ENCODE measurements at regions not wholly inside any gene's neighbourhood (a gene's known extent, or its start where the extent isn't known, plus 50 kb on each side); places are given as distances from the start of the nearest gene placed in this dataset.

DNA sequence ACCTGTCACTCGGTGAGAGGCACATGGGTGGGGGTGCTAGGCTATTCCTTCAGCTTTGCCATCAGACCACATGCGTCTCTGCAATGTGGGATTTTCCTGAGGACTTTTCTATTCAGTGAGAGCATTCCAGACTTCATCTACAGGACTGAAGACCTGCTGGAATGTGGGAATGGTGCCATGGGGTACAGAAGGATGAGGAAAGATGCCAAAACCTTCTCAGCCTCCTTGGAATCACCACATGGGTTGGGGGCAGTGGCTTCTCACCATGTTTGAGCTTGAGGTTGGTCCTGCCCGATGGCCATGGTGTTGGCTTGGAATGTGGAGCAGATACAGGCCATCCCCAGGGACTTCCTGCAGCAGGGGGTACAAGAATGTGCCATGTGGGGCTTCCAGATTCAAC is 80.9 kb upstream of the KLF13 start:
- DNase-seq: no peak

DNA sequence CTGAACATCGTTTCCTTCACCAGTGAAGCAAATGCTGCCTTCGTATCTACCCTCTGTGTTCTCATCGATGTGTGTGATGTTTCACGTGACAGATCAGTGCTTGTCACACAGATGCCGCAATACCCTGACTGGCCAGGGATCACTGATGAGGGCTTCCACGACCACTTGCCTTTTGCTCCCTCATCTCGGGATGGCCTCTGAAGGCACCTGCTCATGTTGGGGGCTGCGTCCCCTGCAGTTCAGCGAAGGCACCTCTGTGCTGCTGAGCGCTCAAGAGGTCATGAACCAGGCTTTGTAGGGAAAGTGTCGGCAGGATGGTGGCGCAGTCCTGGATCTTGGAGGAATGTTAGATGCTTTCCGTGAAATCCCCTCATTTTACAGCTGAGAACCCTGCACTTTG is 79.2 kb upstream of the KLF13 start:
- no peak for DNase-seq

DNA sequence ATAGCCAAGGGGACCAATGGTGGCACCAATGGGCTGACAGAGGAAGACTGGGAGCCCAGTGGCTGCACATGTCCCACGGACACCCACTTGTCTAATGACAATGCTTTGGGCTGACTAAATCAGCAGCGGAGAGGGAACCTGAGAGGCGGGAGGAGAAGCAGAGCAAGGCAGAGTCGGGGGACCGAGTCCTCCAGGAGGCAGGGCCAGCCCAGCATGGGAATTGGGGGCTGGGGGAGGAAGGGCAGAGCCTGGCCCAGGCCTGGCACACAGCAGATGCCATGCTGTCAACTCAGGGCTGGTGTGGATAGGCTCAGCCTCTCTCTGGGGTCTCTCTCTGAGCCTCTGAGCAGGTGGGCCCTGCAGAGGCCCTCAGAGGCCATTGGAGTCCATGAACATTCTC is 78.4 kb upstream of the KLF13 start:
- DNase-seq: no peak

DNA sequence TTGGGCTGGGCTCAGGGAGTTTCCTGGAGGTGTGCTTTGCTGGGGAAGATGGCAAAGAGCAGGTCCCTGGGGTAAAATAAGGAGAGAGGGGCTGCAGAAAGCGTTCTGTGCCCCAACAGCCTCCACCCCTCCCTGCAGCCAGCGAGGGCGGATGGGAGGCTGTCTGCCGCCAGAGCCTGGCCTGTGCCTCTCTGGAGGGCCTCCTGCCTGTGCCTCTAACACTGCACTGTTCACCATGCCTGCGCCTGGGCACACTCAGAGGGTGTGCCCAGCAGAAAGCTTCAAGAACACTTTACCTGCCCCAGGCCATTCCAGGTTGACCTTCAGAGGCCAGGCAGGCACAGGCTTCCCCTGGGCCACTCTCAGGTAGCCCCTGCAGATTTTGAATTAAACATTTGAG is 77.7 kb upstream of the KLF13 start:
- no peak for DNase-seq

DNA sequence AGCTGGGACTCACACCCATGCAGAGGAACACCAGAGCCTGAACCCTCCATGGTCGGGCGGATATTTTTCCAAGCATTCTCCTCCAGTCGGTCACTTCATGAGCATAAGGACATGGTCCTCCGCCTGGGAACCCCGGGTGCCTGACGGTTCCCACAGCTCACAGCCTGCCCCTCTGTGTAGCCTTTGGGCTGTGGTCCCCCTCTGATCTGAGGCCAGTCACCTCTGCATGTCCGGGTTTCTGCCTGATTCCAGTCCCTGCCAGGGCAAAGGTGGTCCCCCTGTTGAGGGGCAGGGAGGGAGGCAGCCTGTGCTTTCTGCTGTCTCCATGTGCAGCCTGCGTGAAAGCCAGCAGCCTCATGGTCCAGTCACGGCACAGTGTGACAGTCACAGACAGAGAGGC is 76.6 kb upstream of the KLF13 start:
- no peak for DNase-seq

DNA sequence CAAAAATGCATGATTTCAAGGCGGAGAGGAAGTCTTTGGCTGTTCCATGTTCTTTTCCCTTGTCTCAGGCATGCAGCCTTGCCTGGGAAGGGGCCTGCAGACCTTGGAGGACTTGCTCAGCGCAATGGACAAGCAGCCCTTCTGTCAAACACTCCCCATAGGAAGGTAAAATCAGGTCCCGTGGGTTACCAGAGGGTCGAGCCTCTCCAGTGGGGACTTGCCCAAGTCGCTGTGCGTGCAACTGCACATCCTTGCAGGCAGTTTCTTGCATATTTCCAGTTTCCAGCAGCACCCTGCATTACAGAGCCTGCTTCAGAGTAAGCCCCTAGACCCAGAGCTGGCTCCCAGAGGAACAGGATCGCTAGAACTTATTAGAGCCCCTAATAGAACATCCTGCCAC is 75.5 kb upstream of the KLF13 start:
- DNase-seq: no peak

DNA sequence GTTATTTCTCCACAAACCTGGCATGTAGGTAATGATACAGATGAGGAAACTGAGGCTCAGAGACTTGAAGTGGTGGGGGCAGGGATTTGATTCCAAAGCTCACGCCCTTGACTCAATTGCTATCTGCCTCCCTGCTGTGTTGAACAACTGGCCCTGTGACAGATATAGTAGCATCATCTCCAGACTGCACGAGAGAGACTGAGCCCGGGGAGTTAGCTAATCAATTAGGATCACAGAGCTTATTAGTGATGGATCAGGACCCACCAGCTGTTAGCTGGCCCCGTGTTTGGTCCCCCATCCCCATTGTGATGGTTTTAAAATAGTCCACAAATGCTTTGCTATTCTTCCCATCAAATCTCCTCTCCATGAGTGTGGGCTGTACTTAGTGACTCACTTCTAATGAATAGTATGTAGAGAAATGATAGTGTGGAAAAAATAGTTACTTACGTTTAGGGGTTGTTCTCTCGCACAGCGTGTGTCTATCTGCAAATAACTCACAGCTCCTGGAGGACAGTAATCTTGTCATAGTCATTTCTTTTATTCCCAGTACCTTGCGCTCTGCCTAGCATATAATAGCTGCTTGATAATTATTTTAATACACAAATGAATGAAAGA is 74.4 kb upstream of the KLF13 start:
- no peak for DNase-seq

DNA sequence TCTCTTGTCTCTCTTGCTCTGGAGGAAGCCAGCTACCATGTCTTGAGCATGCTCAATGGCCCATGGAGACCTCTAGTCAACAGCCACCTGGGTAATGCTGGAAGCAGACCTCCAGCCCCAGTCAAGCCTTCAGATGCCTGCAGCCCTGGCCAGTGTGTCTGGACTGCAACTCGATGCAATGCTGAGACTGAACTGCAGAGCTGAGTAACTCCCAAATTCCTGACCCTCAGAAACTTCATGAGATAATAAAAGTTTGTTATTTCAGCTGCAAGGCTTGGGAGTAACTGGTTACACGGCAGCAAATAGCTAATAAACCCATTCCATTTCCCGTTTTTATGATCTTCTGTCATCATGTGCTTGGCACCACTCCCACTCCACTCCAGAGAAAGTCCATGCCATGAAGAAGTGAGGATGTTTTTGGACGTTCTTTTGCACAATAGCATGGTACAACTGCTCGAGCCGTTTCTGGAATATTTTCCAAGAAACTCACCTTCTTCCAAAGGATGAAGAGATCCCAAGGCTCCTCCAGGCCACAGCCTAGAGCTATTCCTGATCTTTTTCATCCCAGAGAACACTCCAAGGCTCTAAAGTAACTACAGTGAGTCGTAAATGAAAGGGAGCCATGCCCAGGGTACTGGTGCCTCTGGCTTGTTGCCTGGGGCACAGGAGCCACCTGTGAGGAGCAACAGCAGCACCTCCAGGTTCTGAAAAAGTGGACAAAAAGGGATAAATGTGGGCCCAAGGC is 72.0 kb upstream of the KLF13 start:
- DNase-seq: no peak

DNA sequence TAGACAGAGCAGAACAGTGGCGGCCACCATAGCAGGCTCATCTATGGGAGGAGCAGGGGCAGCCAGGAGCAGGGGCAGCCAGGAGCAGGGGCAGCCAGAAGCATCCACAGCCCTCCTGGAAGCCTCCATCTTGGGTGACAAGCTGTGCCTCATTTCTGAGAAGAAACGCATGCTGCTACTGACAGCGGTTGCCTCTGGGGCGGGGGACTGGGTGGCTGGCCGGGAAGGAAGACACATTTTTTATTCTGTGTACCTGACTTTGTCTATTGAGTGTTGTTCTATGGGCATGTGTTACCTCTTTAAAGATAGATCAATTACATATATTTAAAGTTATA is 71.5 kb upstream of the KLF13 start:
- DNase-seq: no peak

DNA sequence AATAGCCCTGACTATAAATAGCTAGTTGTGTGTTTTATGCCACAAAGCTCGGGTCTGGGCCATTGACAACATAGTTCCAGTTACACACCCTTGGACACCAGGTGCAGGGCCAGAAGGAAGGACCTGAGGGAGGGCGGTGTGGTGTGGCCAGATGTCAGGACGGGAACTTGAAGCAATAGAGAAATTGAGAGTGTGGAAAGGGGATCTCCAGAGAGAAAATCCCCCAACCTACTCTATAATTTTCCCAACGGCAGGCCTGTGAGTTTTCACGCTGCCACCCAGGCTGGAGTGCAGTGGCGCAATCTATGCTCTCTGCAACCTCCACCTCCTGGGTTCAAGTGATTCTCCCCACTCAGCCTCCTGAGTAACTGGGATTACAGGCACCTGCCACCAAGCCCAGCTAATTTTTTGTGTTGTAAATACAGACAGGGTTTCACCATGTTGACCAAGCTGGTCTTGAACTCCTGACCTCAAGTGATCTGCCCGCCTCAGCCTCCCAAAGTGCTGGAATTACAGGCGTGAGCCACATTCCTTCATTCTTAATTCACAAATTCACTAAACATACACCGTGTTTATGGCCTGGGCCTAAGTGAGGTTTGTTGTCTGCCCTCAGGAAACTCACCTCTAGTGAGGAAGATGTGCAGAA is 70.8 kb upstream of the KLF13 start:
- DNase-seq: no peak

DNA sequence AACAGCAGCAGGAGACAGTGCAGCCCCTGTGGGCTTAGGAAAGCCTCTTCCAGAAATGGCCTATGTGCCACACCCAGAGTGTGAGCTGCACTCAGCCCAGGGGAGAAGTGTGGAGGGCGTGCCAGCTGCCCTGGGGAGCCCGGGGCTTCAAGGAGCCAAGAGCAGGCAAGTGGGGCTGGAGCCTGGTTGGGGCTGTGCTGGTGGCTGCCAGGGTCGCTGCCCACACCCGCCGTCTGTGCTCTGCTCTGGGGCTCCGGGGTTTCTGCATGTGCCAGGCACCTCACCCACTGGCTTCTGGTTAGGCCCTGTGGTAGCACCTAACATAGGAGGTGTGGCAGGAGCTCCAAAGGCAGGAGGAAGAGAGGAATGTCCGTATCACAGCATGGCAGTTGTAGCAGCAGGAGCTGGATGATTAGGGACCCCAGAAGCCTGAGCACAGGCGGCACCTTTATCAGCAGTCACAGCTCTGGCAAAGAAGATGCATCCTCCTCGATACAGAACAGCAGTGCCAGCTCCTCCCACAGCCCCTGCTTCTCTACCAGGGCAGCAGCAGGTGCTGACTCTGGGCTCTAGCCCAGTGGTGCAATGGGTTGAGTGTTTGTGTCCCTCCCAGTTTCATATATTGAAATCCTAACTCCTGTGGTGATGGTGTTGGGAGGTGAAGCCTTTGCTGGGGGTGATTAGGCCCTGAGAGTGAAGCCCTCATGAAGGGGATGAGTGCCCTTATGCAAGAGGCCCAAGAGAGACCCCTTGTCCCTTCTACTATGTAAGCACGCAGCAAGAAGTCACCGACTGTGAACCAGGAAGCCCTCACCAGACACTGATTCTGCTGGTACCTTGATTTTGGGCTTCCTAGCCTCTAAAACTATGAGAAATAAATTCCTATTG is 70.0 kb upstream of the KLF13 start:
- DNase-seq: no peak

DNA sequence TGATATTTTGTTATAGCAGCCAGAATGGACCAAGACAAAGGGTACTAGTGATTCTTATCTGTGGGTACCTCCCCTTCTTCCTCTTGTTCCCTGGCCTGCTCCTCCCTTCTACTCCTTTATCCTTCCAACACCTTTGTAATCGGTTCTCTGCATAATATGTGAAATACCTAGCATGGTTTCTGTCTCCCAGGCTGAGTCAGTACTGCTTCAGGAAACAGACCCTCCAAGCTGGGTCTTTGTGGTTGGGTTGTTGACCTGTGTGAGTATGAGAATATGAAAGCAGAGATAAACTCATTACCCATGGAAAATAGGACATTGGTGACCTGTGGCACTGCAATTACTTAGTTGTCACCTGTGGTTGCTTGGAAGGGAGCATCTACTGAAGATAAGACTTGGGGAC is 69.3 kb upstream of the KLF13 start:
- no peak for DNase-seq

DNA sequence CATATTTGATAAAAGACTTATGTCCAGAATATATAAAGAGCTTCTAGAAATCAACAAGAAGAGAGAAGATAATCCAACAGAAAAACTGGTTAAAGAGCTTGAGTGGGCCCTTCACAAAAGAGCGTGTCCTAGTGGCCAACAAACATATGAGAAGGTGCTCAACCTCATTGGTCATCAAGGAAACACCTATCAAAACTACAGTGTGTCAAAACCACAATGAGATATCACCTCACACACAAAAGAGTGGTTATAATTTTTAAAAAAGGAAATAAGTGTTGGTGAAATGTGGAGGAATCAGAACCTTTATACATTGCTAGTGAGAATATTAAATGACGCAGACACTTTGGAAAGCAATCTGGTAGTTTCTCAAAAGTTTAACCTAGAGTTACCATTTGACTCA is 68.4 kb upstream of the KLF13 start:
- no peak for DNase-seq

DNA sequence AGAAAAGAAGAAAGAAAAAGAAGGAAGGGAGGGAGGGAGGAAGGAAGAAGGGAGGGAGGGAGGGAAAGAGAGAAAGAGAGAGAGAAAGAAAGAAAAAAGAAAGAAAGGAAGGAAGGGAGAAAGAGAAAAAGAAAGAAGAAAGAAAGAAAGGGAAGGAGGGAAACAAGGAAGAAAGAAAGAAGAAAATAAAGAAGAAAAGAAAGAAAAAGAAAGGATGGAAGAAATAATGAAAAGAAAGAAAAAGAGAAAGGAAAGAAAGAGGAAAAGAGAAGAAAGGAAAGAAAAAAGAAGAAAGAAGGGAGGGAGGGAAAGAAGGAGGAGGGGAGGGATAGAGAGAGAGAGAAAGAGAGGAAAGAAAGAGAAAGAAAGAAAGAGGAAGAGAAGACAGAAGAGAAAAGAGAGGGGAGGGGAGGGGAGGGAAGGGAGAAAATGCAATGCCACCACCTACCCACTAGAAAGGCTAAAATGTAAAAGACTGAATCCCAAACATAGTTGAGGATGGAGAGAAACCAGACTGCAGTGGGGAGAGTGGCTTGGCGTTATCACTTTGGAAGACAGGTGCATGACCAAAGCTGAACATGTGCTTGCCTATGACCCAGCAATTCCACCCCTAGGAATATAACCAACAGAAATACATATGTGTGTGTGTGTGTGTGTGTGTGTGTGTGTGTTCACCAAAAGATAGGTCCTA is 66.9 kb upstream of the KLF13 start:
- no peak for DNase-seq

DNA sequence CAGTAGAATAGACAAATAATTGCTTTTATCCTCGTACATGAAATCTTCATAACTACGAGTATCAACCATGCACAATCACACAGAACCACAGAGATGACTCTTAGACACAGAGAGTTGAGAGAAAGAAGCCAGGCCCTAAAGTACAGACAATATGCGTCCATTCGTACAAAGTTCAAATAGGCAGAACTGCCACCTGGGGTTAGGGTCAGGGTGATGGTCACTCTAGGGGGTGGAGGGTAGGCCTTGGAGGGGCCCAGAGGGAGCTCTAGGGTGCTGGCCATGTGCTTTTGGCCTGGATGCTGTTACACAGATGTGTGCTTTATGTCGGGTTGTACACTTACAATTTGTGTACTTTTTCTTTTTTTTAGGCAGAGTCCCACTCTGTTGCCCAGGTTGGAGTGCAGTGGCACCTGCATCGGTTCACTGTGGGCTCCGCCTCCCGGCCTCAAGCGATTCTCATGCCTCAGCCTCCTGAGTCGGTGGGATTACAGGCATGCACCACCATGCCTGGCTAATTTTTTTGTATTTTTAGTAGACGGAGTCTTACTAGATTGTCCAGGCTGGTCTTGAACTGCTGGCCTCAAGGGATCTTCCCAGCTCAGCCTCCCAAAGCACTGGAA is 65.9 kb upstream of the KLF13 start:
- DNase-seq: no peak

DNA sequence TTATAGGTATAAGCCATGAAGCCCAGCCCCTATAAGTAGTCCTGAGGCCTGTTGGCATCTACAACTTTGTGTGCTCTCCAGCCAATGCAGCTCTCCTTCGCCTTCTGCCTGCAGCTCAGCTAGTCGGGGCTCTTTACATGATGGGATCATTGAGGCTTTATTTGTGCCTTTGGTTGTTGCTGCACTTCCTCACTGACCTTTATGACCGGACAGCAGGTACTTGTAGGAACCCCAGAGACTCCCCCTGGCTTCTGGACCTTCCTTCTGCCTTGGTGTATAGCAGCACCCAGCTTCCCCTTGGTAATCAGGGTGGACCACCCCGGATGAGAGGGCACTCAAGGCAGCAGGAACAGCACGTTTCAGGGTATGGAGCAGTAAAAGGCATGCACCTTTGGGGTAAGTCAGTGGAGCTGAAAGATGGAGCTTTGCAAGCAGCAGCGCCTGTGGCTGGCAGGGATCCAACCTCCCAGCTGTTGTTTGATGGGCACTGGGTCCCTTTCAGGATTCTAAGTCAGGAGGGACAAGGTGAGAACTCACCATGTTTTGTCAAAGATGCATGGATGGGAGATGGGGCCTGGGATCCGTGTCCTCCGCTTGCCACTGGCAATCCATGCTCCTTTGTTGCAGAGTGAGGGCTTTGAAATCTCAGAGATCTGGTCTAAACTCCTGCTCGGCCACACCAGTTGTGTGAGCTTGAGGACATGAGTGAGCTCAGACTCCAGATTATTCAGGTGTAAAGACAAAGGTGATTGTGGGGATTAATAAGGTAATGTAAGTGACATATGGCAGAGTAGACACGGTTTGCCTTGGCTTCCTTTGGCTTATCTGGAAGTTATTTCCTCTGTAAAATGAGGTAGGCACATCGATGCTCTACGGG is 65.1 kb upstream of the KLF13 start:
- no peak for DNase-seq

DNA sequence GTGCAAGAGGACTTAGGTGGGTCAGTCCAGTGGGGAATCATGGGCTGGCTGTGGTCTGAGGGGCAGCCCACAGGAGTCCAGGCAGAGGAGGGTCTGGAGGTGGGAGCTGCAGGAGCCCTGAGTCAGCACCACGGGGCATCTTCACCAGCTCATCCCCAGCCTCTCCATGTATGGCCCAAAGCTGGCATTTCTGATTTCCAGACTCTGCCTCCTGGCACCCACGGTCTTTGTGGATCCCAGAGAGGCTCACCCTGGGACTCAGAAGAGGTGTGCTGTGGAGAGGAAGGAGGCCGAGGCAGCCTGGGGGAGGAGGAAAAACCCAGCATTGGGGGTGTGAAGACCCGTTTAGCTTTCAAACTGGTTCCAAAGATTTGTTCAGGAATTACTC is 64.5 kb upstream of the KLF13 start:
- no peak for DNase-seq

DNA sequence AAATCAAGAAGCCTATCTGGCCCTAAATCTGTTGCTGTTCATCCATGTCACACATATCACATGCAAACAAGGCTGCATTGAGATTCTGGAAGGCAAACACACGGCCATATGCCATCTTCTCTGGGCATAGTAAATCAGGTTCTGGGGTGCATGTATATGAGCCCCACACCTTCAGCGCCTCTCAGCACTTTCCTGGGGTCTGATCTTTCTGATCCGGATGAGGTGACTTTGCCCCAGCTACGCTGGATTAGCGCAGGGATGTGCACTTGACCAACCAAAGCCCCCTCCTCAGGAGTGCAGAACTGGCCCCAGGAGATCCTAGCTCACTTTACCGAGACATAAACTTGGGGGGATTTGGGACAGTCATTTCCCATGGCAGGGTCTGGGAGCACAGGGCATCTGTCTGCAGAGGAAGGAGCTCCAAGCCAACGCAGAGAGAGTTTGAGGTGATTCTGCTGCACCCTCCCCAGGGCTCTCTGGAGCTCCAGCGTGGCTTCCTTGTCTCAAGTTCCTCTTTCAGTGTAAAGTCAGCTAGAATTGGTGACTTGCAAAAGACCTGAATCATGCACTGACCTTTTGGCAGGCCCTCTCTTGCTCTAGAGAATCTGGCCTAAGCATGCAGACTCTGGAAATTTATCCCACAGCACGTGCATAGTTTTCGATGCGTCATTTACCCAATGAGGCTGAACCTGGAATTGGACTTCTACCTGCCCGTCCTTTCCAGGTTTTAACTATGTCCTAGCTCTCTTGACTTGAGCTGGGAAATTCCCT is 63.5 kb upstream of the KLF13 start:
- no peak for DNase-seq

DNA sequence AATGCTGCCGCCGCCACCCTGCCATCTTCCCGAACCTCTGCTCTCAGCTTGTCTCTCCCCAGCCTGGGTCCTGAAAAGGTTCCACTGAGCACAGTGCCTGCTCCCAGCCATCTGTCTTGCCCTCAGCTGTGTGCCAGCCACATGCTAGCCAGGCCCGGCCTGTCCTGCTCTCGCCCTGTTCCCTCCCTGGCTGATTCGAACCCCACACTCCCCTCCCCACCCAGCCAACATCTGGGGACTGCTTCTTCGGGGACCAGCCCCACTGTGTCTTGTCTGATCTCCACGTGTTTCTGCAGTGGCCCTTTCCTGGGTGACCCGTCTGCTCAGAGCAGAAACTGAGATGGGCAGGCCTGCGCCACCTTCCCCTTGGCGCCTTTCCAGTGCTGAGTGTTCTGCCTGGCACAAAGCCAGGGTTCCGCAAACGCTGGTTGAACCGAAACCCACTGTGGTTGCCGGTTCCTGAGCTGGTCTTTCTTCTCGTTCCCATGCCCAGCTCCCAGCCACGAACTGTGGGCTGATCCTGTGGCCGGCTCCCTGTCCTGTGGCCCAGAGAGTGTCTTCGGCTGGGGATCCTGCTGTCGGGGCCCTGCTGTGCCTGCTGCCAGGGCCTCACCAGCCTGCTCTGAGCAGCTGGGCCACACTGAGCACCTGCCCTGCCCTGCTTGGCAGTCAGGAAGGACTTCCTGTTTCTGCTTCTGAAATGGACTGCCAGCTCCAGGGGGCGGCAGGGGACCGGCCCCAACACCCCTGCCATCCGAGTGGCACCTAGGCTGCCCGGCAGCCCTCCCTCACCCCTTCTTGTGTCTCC is 62.7 kb upstream of the KLF13 start:
- no peak for DNase-seq

DNA sequence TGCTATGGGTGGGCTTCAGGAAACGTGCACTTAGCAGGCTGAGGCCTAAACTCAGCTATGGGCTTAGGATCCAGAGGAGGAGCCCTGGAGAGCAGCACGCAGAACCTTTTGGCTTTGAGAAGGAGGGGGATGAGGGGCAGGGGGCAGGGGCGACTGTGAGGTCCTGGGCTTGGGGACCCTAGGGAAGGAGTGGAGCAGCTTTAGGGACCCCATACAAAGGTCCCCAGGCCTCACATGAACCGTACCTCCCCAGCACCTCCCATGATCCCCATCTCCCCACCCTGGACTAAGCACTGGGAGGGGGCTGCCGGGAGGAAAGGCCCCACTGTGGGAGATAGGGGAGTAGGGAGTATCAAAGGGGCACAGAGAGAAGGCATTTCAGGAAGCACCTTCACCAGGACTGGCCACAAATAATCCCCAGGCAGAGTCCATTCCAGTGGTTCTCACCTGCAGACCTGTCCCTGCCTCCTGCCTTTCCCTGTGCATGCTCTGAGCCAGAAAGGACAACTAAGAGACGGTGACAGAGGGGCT is 62.0 kb upstream of the KLF13 start:
- DNase-seq: no peak

All from NCI-H187 (cell line).